SIG-M5 treated with dmso at 0.1 percent for 504 hours (cell line): ENCODE measurements at regions not wholly inside any gene's neighbourhood (a gene's known extent, or its start where the extent isn't known, plus 50 kb on each side); places are given as distances from the start of the nearest gene placed in this dataset.
A peak's percentile ranks its signal among the peaks of the same experiment; 100 is the strongest.
"Not testable (repeated sequence)": the region's sequence is repeated elsewhere in the genome, so short reads cannot be mapped to it uniquely, and the experiment has no call there.

Source experiments
- DNase-seq: peaks from one replicate; lab custom pipeline; 2025; ENCODE audit not compliant: unreplicated experiment; lab: John Stamatoyannopoulos, UW

DNA sequence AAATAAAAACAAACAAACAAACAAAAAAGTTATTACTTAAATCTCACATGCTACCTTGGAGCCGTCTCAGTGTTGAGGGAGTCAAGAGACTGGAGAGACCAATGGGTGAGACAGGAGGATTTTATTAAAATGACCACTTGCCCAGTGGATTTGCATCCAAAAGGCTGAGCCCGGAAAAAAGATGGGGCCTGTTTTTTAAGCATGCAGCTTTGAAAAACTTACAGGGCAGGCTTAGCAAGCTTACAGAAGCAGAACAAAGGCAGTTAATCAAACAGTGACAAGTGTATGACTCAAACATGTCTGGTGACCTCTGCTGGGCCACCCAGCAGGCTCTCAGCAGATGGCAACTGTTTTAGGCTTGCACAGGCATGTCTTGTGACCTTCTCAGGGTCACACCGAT, 82.5 kb downstream of the POTEH start:
- DNase-seq, result peak; percentile 59

DNA sequence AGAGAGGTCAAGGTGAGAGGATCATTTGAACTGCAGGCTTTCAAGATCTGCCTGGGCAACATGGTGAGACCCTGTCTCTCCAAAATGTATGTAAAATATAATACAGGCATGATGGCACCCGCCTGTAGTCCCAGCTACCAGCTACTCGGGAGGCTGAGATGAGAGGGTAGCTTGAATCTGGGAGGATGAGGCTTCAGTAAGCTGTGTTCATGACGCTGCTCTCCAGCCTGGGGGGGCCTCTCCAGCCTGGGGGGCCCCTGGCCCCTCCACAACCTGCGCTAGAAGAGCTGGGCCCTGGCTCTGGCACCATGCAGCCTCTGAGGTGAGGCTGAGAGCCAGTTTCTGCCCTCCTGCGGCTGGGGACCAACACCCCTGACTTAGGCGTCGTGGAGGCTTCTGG, 85.3 kb downstream of the POTEH start:
- DNase-seq, result not testable (repeated sequence)

DNA sequence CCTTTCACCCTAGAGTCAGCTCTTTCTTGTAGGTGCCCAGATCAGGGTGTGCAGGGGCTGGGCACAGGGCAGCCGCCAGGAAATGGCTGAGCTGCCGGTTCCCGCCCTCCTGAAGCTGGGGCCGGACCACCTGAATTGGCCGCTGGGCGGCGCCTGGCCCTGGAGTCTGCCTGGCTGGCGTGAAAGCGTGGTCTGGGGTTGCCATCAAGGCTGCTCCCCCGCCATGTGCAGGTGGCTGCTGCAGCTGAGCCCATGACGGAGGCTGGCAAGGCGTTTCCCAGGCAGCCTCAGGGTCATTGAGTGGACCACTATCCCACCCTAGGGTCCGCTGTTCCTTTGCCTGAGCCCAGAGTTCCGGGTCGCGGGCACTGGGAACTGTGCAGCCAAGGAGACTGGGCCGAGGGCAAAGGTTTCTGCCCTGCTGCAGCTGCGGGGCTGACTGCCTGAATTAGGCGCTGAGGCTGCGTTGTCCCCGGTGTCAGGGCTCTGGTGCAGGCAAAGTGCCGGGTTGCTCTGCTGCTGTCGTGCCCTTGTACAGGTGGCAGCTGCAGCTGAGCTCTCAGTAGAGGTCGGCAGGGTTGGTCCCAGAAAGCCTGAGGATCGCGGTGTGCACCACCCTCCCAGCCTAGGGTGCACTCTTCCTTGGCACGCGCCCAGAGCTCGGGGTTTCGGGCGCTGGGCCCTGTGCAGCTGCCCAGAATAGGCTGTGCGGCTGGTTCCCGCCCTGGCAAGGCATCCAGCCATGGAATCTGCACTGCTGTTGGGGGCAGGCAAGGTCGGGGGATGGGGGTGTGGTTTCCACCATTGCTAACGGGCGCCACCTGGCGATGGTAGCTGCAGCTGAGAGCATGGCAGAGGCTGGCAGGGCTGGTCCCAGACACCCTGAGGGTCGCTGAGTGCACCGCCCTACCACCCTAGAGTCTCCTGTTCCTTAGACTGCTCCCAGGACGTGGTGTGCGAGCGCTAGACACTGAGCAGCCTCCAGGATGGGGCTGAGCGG, 86.1 kb downstream of the POTEH start:
- DNase-seq, result not testable (repeated sequence)

DNA sequence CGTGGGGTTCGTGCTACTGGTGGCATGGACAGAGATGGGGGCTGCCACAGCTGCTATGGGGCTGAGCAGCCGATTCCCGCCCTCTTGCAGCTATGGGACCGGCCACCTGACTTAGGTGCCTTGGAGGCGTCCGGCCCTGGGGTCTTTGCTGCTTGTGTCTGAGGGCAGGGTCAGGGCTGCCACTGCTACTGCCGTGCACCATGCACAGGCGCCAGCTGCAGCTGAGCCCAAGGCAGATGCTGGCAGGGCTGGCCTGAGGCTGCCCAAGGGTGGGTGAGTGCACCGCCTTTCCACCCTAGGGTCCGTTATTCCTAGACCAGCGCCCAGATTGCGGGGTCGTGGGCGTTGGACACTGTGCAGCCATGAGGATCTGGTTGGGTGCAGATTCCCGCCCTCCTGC, 86.9 kb downstream of the POTEH start:
- not testable (repeated sequence) for DNase-seq

DNA sequence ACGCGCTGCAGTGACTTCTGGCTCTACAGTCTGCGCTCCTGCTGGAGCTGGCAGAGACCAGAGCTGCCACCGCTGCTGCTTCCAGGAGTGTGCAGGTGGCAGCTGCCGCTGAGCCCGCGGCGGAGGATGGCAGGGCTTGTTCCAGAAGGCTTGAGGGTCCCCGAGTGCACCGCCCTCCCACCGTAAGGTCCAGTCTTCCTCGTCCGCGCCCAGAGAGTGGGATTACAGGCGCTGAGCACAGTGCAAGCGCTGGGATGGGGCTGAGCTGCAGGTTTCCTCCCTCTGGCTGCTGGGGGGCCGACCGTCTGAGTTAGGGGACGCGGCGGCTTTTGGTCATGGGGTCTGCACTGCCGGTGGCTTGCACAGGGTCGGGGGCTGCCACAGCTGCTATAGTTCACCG, 87.3 kb downstream of the POTEH start:
- DNase-seq, result not testable (repeated sequence)

DNA sequence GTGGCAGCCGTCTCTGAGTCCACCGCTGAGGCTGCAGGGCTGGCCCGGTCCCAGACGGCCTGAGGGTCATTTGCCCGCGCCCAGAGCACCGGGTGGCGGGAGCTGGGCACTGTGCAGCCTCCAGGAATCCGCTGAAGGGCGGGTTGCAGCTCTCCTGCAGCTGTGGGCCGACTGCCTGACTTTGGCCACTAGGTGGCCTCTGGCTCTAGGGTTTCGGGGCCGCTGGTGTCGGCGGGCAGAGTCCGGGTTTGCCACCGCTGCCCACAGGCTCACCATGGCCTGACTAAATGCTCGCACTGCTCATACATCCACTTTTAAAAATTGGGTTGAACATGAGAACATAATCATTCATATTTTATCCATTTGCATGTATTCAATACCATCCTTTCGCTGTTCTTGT, 87.7 kb downstream of the POTEH start:
- DNase-seq, result not testable (repeated sequence)

DNA sequence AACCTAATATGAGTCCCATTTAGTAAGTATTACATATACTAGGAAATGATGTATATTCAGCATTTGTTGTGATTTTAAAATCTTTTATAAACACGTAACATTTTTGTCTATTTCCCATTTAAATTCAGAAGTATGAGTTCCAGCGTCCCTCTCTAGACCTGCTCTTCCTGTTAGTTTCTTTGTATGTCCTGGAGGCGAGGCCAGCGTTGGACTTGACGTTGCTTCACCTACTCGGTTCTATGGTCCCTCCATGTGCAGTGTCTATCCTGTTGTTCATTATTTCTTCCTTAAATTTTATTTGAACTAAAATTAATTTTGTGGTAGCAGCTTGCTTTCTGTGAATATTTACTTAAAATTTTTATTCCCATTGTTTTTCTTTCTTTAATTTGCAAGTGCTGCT, 88.5 kb downstream of the POTEH start:
- DNase-seq, result not testable (repeated sequence)

DNA sequence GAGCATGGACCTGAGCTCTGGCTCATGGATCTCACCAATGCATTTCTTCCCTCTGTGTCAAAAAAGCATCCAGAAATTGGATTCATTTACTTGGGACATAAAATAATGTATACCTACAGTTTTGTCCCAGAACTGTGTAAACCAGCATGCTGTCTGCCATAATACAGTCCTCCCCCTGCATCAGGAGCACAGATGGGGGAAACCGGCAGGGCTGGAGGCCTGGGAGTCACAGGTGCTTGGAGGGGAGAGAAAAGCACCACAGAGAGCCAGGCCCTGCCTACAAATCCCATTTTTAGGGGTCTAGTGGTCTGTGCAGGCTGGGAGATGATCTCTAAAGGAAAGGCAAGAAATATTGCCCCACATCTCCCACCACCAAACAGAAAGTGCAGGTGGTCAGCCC, 91.8 kb downstream of the POTEH start:
- DNase-seq, result not testable (repeated sequence)

DNA sequence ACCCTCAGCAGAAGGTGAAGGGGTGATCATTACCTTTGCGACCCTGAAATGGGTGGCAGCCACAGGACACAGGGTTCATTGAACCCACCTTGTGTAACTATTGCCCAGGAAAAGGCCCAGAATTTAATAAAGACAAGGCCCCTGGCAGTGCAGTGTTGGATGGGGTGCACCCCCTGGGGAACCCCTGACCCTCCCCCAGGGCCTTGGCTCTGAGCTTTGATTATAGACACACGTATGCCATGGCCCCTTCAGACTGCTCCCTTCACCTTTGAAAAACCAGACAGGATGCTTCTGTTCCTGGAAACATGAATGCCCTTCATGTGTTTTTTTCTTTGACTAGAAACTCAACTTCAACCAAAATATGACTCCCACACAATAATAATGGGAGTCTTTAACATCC, 93.1 kb downstream of the POTEH start:
- DNase-seq, result not testable (repeated sequence)

DNA sequence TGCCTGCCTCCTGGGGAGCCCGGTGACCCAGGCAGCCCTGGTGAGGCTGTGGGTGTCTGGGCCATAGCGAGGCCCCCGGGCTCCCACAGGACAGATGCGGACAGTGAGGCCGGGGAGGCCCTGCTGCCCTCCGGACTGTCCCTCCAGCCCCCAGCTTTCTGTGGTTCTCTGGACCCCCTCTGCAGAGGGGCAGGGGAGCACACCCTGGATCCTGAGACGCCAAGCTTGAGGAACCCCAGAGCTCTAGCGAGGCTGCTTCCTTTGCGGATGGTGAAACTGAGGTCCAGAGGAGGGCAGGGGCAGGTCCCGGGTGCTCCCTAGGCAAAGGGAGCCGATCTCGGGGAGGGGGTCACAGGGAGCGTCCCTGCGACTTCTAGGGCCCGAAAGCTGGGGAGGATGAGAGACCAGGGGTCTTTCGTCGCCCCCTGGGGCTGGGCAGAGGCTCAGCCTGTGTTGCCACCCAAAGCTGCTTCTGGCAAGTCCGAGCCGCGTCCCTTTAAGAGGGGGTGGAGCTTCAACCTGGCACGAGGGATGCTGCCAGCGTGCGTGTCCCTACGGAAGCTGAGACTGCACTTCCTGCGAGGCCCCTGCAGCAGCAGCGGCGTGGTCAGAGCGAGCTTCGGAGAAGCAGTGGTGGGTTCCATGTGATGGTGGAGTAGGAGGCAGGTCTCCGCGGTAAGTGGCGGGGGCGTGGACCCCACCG, 94.7 kb downstream of the POTEH start:
- DNase-seq, result not testable (repeated sequence)

DNA sequence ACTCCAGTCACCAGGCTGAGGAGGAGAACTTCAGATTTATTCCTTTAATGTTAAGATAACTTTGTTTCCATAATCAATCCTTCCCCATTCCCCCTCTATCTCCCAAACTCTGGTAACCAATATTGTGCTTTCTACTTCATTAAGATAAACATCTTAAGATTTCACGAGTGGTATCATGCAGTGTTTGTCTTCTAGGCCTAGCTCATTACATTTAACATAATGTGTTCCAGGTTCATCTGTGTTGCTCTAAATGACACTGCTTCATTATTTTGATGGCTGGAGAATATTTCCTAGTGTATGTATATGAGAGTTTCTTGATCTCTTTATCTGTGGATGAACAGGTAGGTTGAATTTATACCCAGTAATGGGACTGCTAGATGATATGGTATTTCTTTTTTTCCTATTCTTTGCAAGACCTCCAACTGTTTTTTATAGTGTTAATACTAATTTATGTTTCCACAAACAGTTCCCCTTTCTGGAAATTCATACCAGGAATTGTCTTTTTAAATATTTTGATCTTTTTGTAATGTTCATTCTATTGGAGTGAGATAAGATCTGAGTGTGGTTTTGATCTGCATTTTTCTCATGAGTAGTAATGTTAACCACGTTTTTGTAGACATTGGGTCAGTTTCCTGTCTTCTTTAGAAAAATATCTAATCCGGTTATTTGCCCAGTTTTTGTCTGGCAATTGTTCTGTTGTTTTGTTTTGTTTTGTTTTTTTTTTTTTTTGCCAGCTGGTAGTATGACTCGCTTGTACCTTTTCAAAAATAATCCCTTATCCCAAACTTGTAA, 97.3 kb downstream of the POTEH start:
- not testable (repeated sequence) for DNase-seq

DNA sequence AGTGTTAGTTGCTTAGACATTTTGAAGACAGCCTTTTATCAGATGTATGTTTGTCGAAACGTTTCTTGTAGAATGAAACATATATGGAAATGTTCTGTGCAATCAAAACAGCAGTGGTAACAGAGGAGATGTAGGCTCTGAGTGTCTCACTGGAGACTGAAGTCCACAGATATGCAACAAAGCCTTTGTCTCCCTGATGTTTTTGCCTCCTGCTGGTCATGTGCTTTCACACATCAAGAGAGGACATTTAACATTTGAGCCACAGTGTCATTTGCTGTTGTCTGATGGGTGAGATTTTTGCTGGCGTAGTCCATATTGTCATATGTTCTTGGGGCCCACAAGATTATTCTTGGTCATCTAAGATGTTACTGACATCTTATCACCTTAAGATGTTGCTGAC, 101.7 kb downstream of the POTEH start:
- DNase-seq, result not testable (repeated sequence)

DNA sequence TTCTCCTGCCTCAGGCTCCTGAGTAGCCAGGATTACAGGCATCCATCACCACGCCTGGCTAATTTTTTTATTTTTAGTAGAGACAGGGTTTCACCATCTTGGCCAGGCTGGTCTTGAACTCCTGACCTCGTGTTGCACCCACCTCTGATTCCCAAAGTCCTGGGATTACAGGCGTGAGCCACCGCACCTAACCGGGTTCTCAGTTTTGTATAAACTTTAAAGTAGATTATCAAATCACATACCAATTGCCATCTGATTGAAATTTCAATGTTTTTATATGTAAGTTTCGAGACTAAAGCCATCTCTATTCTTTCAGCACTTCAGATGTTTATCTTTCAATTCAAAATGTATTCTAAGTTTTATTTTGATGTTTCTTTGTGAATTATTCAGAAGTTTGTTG, 110.1 kb downstream of the POTEH start:
- not testable (repeated sequence) for DNase-seq

DNA sequence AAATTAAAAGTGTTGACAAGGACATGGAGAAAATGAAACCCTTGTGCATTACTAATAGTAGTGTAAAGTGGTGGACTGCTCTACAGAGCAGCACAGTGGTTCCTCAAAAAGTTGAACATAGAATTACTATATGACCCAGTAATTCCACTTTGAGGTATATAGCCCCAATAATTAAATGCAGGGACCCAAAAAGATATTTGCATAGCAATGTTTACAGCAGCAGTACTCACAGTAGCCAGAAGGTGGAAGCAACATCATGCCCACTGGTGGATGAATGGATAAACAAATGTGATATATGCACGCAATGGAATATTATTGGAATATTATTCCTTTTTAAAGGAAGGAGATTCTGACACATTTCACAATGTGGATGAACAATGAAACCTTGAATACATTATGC, 121.3 kb downstream of the POTEH start:
- DNase-seq, result not testable (repeated sequence)

DNA sequence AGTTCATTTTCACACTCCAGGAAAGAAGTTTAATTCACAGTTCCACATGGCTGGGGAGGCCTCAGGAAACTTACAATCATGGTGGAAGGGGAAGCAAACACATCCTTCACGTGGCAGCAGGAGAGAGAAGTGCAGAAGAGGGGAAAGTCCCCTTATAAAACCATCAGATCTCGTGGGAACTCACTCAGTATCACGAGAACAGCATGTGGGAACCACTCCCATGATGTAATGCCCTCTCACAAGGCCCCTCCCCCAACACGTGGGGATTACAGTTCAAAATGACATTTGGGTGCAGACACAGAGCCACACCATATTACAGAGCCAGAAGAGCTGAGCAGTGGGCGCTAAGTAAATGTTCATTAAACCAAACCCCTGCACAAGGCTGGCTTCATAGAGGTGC, 126.0 kb downstream of the POTEH start:
- not testable (repeated sequence) for DNase-seq

DNA sequence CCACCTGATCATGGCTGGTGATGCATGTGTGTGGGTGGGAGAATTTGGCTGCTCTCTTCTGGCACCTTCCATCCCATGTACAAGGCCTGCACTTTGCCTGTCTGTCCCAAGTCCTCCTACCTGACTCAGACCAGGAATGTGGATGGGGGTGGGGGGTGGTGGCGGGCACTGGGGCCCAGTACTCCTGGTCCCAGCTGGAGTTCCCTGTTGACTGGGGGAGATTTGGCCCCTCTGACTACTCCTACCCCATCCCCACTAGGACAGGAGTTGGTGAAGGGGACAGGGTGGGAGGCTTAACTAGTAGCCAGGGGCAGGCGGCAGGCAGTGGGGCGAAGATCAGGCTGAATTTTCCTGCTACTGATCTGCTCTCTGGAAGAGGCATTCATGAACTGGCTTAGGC, 126.6 kb downstream of the POTEH start:
- not testable (repeated sequence) for DNase-seq

DNA sequence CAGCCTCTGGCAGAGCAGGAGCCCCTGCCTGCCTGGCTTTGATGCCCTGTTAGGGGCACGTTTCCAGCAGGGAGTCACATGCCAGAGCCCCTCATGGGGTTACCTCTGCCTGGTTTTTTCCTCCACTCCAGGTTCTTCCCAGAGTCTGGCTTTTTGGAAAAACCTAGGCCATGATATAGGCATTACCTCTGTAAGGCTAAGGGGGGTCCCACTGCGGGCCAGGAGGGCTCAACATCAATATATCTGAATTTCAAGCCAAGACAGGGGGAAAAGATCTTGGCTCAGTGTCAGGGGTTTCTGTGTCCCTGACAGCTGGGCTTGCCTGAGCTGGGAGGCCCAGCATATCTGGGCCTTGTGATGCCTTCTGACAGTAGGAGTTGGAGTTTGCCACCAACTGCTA, 127.4 kb downstream of the POTEH start:
- DNase-seq, result not testable (repeated sequence)

DNA sequence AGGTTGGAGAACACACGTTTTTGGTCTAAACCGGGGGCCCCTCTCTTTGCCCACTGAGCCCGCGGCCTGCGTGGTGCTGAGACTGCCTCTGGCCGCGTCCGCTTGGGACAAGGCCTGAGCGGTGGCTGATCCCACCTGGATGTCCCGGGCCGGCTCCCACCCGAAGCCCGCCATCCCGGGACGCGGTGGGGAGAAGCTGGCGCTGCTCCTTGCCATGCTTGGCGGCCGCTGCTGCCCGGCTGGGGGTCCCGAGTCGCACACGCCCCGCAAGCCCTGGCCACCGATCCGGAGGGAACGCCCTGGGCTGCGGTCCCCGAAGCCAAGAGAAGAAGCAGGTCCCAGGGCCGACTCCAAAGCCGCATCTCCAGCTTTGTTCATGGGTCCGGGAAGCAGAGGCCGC, 130.1 kb downstream of the POTEH start:
- not testable (repeated sequence) for DNase-seq

DNA sequence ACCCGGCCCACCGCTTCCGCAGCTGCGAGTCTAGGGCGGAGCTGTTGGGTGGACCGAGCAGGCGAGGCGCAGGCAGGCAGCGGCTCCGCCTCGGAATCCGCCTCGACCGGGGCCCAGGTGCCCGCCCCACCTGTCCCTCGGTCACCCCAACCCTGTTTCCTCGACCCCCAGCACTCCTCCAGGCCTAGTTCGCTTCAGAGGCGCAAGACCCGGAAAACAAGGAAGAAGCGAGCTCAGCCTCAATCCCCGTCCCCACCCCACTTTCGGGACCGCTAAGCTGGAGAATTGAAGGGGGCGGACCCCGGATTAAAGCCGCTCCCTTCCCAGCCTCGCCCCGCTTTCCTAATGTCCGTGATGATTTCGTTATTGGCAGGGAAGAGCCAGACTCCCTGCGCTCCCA, 131.3 kb downstream of the POTEH start:
- DNase-seq, result not testable (repeated sequence)

DNA sequence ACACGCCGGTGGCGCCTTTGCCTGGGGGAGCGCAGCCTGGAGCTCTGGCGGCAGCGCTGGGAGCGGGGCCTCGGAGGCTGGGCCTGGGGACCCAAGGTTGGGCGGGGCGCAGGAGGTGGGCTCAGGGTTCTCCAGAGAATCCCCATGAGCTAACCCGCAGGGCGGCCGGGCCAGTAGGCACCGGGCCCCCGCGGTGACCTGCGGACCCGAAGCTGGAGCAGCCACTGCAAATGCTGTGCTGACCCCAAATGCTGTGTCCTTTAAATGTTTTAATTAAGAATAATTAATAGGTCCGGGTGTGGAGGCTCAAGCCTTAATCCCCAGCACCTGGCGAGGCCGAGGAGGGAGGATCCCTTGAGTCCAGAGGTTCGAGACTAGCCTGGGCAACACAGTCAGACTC, 132.2 kb downstream of the POTEH start:
- not testable (repeated sequence) for DNase-seq

DNA sequence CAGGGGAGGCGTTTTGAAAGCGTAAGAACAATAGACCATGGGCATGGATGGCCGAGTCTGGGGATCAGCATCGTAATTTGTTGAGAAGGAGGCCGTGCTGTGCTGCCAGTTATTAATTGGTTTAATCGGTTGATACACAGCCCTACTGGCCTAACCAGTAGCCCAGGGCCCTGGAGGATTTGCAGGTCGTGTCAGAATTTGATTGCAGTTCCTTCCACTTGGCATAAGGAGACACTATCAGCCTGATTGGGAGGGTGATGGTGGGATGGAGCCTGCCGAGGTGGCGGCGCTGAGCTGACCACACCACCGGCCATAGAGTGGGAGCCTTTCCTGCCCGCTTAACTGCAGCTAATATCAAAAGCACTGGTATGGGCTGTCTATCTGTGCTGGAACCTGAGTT, 133.4 kb downstream of the POTEH start:
- not testable (repeated sequence) for DNase-seq
